ENCODE measurements at regions not wholly inside any gene's neighbourhood (a gene's known extent, or its start where the extent isn't known, plus 50 kb on each side); places are given as distances from the start of the nearest gene placed in this dataset.
A peak's percentile ranks its signal among the peaks of the same experiment; 100 is the strongest.
"Not testable (repeated sequence)": the region's sequence is repeated elsewhere in the genome, so short reads cannot be mapped to it uniquely, and the experiment has no call there.

GRCh38 chr13:26483546-26483945 is 73.9 kb upstream of the WASF3 start:
- DNase-seq (ENCODE audit: low read depth in 3 of 3): no peak

- DNase-seq (ENCODE audit: low read depth in 3 of 3): no peak
Observed at GRCh38 chr13:26484196-26484595, 73.3 kb upstream of the WASF3 start.

GRCh38 chr13:26485288-26485687 is 72.2 kb upstream of the WASF3 start:
- DNase-seq (ENCODE audit: low read depth in 3 of 3): no peak

- DNase-seq (ENCODE audit: low read depth in 3 of 3): no peak
Observed at GRCh38 chr13:26485786-26486185, 71.7 kb upstream of the WASF3 start.

GRCh38 chr13:26486550-26486949 is 70.9 kb upstream of the WASF3 start:
- no peak for DNase-seq (ENCODE audit: low read depth in 3 of 3)

- DNase-seq (ENCODE audit: low read depth in 3 of 3): no peak
Observed at GRCh38 chr13:26487781-26488180, 69.7 kb upstream of the WASF3 start.

GRCh38 chr13:26488236-26489003 is 69.1 kb upstream of the WASF3 start:
- DNase-seq (ENCODE audit: low read depth in 3 of 3): no peak

- DNase-seq (ENCODE audit: low read depth in 3 of 3): not testable (repeated sequence)
Observed at GRCh38 chr13:26492301-26492700, 65.2 kb upstream of the WASF3 start.

- no peak for DNase-seq (ENCODE audit: low read depth in 3 of 3)
Observed at GRCh38 chr13:26494571-26495195, 62.8 kb upstream of the WASF3 start.

GRCh38 chr13:26495750-26496149 is 61.7 kb upstream of the WASF3 start:
- no peak for DNase-seq (ENCODE audit: low read depth in 3 of 3)

GRCh38 chr13:26497968-26498511 is 59.4 kb upstream of the WASF3 start:
- DNase-seq (ENCODE audit: low read depth in 3 of 3): no peak

GRCh38 chr13:26498656-26499601 is 58.6 kb upstream of the WASF3 start:
- DNase-seq (ENCODE audit: low read depth in 3 of 3): no peak

GRCh38 chr13:26500618-26501320 is 56.7 kb upstream of the WASF3 start:
- no peak for DNase-seq (ENCODE audit: low read depth in 3 of 3)

- no peak for DNase-seq (ENCODE audit: low read depth in 3 of 3)
Observed at GRCh38 chr13:26501641-26502040, 55.8 kb upstream of the WASF3 start.

- peak in 1 of 3 experiments; percentile 7 for DNase-seq (ENCODE audit: low read depth in 3 of 3)
Observed at GRCh38 chr13:26502826-26503225, 54.7 kb upstream of the WASF3 start.

GRCh38 chr13:26503826-26504594 is 53.5 kb upstream of the WASF3 start:
- DNase-seq (ENCODE audit: low read depth in 3 of 3): no peak
